ENCODE measurements at regions not wholly inside any gene's neighbourhood (a gene's known extent, or its start where the extent isn't known, plus 50 kb on each side); places are given as distances from the start of the nearest gene placed in this dataset.

- no peak for TF ChIP-seq CTCF (IDR thresholded peaks at IDR 0.05)
- TF ChIP-seq EP300 (IDR thresholded peaks at IDR 0.05): no peak
- TF ChIP-seq POLR2AphosphoS5 (IDR thresholded peaks at IDR 0.05): no peak
- TF ChIP-seq POLR2A (IDR thresholded peaks at IDR 0.05): no peak
- no peak for DNase-seq
- 65 to 81% (median 72%) methylated on average over 1 of the region's 1 CpG for WGBS, 5 donors
- Histone ChIP-seq H3K36me3 (no peaks in the 10 kb centered on the region), H3K9me3 (no peaks in the 10 kb centered on the region), H3K27me3 (no peaks in the 10 kb centered on the region), H3K4me1 (no peaks in the 10 kb centered on the region), H3K27ac (no peak overlapping the region), H3K4me3 (no peak overlapping the region)
- intact Hi-C loops (cut with DNase I; ENCODE audit: low total_unique reads): no loop called here
These were observed 883.6 kb downstream of the KCNJ2 start for GRCh38 chr17:71052971-71053370.

GRCh38 chr17:71055128-71055527 lies 885.8 kb downstream of the KCNJ2 start:
- DNase-seq: no peak
- intact Hi-C loops (cut with DNase I; ENCODE audit: low total_unique reads): no loop called here
- H3K4me1 ChIP-seq: no peaks in the 10 kb centered on the region
- no peak for TF ChIP-seq CTCF (IDR thresholded peaks at IDR 0.05)
- no peak for TF ChIP-seq POLR2AphosphoS5 (IDR thresholded peaks at IDR 0.05)
- TF ChIP-seq EP300 (IDR thresholded peaks at IDR 0.05): no peak
- TF ChIP-seq POLR2A (IDR thresholded peaks at IDR 0.05): no peak
- no peaks in the 10 kb centered on the region for H3K36me3 ChIP-seq
- H3K9me3 ChIP-seq: no peaks in the 10 kb centered on the region
- H3K27ac ChIP-seq: no peak overlapping the region
- no peaks in the 10 kb centered on the region for H3K27me3 ChIP-seq
- H3K4me3 ChIP-seq: no peak overlapping the region

GRCh38 chr17:71057448-71057847 lies 888.1 kb downstream of the KCNJ2 start:
- no peak for TF ChIP-seq POLR2A (IDR thresholded peaks at IDR 0.05)
- no peak for TF ChIP-seq CTCF (IDR thresholded peaks at IDR 0.05)
- no peak for TF ChIP-seq POLR2AphosphoS5 (IDR thresholded peaks at IDR 0.05)
- no peak for TF ChIP-seq EP300 (IDR thresholded peaks at IDR 0.05)
- H3K36me3 ChIP-seq: no peaks in the 10 kb centered on the region
- intact Hi-C loops (cut with DNase I; ENCODE audit: low total_unique reads): no loop called here
- H3K9me3 ChIP-seq: no peaks in the 10 kb centered on the region
- 85 to 92% (median 89%) methylated on average over 6 of the region's 6 CpGs for WGBS, 5 donors
- no peak overlapping the region for H3K27ac ChIP-seq
- H3K27me3 ChIP-seq: no peaks in the 10 kb centered on the region
- no peaks in the 10 kb centered on the region for H3K4me1 ChIP-seq
- no peak for DNase-seq
- no peak overlapping the region for H3K4me3 ChIP-seq

GRCh38 chr17:71057938-71058337 lies 888.6 kb downstream of the KCNJ2 start:
- Histone ChIP-seq H3K9me3 (no peaks in the 10 kb centered on the region), H3K27me3 (no peaks in the 10 kb centered on the region), H3K36me3 (no peaks in the 10 kb centered on the region), H3K27ac (no peak overlapping the region), H3K4me1 (no peaks in the 10 kb centered on the region), H3K4me3 (no peak overlapping the region)
- no peak for TF ChIP-seq POLR2A (IDR thresholded peaks at IDR 0.05)
- no peak for TF ChIP-seq CTCF (IDR thresholded peaks at IDR 0.05)
- no peak for TF ChIP-seq EP300 (IDR thresholded peaks at IDR 0.05)
- no peak for TF ChIP-seq POLR2AphosphoS5 (IDR thresholded peaks at IDR 0.05)
- DNase-seq: no peak
- WGBS, 5 donors: 78 to 90% (median 81%) methylated on average over 5 of the region's 5 CpGs
- intact Hi-C loops (cut with DNase I; ENCODE audit: low total_unique reads): no loop called here

Measured in stomach (tissue), 8 donors.